GM18520 (cell line): ENCODE measurements at regions not wholly inside any gene's neighbourhood (a gene's known extent, or its start where the extent isn't known, plus 50 kb on each side); places are given as distances from the start of the nearest gene placed in this dataset.

Experiments
- ATAC-seq: cut with Tn5 transposase; IDR thresholded peaks from one replicate; pipeline ENCODE4 v1.9.1; 2021; ENCODE audit not compliant: unreplicated experiment

- no peak for ATAC-seq
These were observed 129.2 kb upstream of the USP15 start for GRCh38 chr12:62130834-62131552.

- ATAC-seq = no peak
These were observed 126.8 kb upstream of the USP15 start for GRCh38 chr12:62133440-62133839.

GRCh38 chr12:62135553-62136200 lies 124.5 kb upstream of the USP15 start:
- no peak for ATAC-seq

GRCh38 chr12:62136496-62136895 lies 123.7 kb upstream of the USP15 start:
- no peak for ATAC-seq

- ATAC-seq = no peak
These were observed 121.7 kb upstream of the USP15 start for GRCh38 chr12:62138527-62138926.

GRCh38 chr12:62146318-62146717 lies 113.9 kb upstream of the USP15 start:
- ATAC-seq = no peak

- no peak for ATAC-seq
These were observed 102.2 kb upstream of the USP15 start for GRCh38 chr12:62158013-62158412.

GRCh38 chr12:62158461-62159360 lies 101.5 kb upstream of the USP15 start:
- no peak for ATAC-seq

- no peak for ATAC-seq
These were observed 98.0 kb upstream of the USP15 start for GRCh38 chr12:62162214-62162613.

- ATAC-seq = no peak
These were observed 96.8 kb upstream of the USP15 start for GRCh38 chr12:62163368-62163767.

GRCh38 chr12:62164036-62164435 lies 96.2 kb upstream of the USP15 start:
- no peak for ATAC-seq

- no peak for ATAC-seq
These were observed 93.7 kb upstream of the USP15 start for GRCh38 chr12:62166525-62166924.

GRCh38 chr12:62168411-62168810 lies 91.8 kb upstream of the USP15 start:
- ATAC-seq = no peak

- no peak for ATAC-seq
These were observed 90.0 kb upstream of the USP15 start for GRCh38 chr12:62170241-62170640.

GRCh38 chr12:62190689-62191490 lies 69.3 kb upstream of the USP15 start:
- no peak for ATAC-seq

- ATAC-seq = no peak
These were observed 68.6 kb upstream of the USP15 start for GRCh38 chr12:62191491-62192179.

- ATAC-seq = peak; percentile 94
These were observed 67.9 kb upstream of the USP15 start for GRCh38 chr12:62192180-62192902.

- ATAC-seq = peak; percentile 16
These were observed 67.3 kb upstream of the USP15 start for GRCh38 chr12:62192903-62193250.

- ATAC-seq = no peak
These were observed 66.2 kb upstream of the USP15 start for GRCh38 chr12:62194031-62194430.

GRCh38 chr12:62194616-62195015 lies 65.6 kb upstream of the USP15 start:
- no peak for ATAC-seq
